ENCODE measurements at regions not wholly inside any gene's neighbourhood (a gene's known extent, or its start where the extent isn't known, plus 50 kb on each side); places are given as distances from the start of the nearest gene placed in this dataset.
"Not testable (repeated sequence)": the region's sequence is repeated elsewhere in the genome, so short reads cannot be mapped to it uniquely, and the experiment has no call there.

- no peak for DNase-seq (ENCODE audit: low read depth)
These were observed 97.5 kb downstream of the DLL1 start for GRCh38 chr6:170193326-170193821.

- DNase-seq (ENCODE audit: low read depth) = no peak
These were observed 98.0 kb downstream of the DLL1 start for GRCh38 chr6:170192905-170193304.

DNA sequence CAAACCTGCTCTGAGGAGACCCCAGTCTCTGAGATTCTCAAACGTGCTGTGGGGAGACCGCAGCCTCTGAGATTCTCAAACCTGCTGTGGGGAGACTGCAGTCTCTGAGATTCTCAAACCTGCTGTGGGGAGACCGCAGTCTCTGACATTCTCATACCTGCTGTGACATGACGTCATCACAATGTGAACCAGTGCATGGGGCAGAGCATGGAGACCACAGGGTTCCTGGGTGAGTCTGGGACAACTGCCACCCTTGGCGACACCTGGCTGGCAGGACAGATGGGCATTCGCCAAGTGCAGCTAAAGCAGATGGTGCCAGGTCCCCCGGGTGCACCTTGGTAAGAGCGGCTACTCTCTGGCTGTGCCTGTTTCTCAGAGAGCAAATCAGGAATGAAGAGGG is 98.8 kb downstream of the DLL1 start:
- not testable (repeated sequence) for DNase-seq (ENCODE audit: low read depth)

- no peak for DNase-seq (ENCODE audit: low read depth)
These were observed 100.8 kb downstream of the DLL1 start for GRCh38 chr6:170190046-170190445.

DNA sequence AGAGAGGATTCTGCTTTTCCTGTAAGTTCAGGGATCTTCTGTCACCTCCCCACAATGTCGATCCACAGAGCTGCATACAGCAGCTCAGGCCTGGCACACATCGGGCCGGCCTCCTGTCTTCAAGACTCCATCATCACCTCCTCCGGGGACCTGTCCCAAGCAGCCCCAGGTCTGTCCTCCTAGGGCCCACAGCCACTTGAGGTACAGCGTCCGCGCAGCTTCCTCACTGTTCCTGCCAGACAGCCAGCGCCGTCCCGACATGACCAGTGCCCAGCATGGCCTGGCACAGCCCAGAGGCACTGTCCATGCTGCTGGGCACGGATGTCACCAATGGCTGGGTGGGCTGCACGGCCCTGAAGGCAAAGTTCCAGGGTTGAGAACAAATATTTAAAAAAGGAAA is 101.6 kb downstream of the DLL1 start:
- no peak for DNase-seq (ENCODE audit: low read depth)

- no peak for DNase-seq (ENCODE audit: low read depth)
These were observed 102.3 kb downstream of the DLL1 start for GRCh38 chr6:170188571-170189001.

- DNase-seq (ENCODE audit: low read depth) = no peak
These were observed 103.0 kb downstream of the DLL1 start for GRCh38 chr6:170187669-170188566.

- no peak for DNase-seq (ENCODE audit: low read depth)
These were observed 103.8 kb downstream of the DLL1 start for GRCh38 chr6:170186941-170187668.

DNA sequence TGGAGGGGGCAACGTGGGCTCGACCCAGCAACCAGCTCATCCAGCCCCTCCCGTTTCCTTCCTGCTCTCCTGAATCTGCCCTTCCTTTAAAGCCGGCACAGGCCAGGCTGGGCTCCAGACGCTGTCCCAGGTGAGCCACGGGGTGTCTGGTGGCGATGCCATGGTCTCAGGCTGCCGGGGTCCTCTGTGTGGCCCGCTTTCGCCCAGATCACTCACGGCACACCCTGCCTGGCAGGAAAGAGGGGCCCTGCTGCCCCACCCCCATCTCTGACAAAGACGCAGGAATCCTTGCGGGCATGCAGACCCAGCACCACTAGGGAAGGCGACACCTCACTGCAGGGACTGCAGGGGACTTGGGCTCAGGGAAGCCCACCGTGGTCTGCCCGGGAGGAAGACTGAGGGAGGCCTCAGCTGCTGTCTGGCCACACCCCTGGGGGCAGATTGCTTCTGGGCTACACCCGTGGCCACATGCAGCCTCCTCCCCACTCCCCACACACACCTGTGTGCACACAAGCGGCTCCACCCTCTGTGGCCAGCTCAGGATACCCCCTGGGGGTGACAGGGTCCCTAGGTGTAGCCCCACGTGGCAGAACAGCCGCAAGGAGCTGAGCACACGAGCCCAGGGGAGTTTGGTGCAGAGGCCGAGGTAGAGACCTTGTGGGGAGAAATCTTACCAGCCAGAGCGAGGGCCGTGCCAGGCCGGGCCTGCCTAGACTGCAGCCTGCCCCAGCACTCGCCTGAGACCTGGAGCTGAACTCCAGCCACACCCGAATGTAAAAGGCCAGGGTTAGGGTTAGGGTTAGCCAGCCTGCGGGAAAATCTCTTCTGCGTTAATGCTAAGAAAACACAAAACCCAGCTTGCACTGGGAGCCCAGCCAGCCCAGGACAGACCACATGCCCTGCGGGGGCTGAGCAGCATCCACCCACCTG is 104.6 kb downstream of the DLL1 start:
- DNase-seq (ENCODE audit: low read depth) = no peak

- no peak for DNase-seq (ENCODE audit: low read depth)
These were observed 105.5 kb downstream of the DLL1 start for GRCh38 chr6:170185175-170185978.

- DNase-seq (ENCODE audit: low read depth) = no peak
These were observed 106.6 kb downstream of the DLL1 start for GRCh38 chr6:170184316-170184715.

DNA sequence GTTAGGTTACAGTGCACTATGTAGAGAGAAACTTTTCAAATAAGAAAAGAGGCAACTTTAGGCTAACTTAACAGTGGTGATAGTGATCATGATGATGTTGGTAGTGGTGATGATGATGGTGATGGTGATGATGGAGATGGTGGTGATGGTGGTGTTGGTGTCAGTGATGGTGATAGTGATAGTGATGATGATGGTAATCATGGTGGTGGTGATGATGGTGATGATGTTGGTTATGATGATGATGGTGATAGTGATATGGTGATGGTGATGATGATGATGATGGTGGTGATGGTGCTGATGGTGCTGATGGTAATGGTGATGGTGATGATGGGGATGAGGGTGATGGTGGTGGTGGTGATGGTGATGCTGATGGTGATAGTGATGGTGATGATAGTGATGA is 107.4 kb downstream of the DLL1 start:
- DNase-seq (ENCODE audit: low read depth) = no peak

- no peak for DNase-seq (ENCODE audit: low read depth)
These were observed 108.1 kb downstream of the DLL1 start for GRCh38 chr6:170182781-170183120.

- no peak for DNase-seq (ENCODE audit: low read depth)
These were observed 108.6 kb downstream of the DLL1 start for GRCh38 chr6:170182093-170182780.

- no peak for DNase-seq (ENCODE audit: low read depth)
These were observed 109.6 kb downstream of the DLL1 start for GRCh38 chr6:170181338-170181690.

GRCh38 chr6:170180671-170181337 is 110.1 kb downstream of the DLL1 start:
- DNase-seq (ENCODE audit: low read depth) = no peak

DNA sequence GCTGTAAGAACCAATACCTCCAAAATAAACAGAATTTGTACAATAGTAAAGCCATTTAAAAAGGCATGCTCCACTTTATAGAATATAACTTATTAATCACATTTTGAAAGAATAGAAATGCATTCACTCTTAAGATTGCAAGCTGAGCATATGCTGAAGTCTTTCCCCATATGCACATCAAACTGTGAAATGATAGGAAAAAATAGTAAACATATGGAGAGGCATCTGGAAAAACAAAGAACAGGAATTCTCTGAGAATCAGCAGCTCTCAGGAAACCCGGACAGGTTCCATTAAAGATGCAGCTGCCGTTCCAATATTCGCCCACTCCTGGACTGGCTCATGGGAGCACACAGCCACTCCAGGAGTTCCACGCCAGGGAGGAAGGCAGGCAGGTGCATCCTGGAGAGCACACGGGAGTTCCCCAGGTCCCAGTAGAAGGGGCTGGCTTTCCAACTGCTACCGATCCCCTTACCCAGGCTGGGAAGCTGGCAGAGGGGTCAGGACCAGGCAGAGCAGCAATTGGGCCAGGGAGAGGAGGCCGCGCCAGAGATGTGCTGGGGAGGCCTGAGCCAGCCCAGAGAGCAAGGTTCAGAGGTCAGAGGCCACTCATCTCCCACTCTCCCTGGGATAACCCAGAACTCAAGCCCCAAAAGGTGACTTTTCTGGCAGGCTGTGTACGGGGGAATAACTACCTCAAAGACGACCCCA is 111.1 kb downstream of the DLL1 start:
- DNase-seq (ENCODE audit: low read depth) = no peak

- no peak for DNase-seq (ENCODE audit: low read depth)
These were observed 112.1 kb downstream of the DLL1 start for GRCh38 chr6:170178561-170179477.

Data from T follicular helper cell (primary cell).